ENCODE measurements at regions not wholly inside any gene's neighbourhood (a gene's known extent, or its start where the extent isn't known, plus 50 kb on each side); places are given as distances from the start of the nearest gene placed in this dataset.

DNA sequence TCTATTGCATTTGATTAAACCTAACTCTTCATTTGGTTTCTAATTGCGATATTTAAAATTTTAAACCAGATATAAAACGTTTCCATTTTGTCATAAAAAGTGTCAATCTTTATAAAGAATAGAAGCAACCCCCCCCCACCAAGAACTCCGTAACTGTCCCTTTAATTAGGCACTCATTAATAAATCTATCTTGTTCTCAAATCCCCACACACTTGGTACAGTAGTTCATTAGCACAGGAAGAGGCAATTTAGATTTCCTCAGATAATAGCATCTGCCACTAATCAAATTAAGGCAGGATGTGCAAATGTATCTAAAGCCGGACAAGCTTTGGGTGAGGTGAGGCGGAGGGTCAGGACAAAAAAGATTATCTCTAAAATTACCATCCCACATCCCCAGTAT lies 1143.3 kb upstream of the AUTS2 start:
- no peak for ATAC-seq (ENCODE audit: poor library complexity)
- no peak for DNase-seq
- intact Hi-C loops (cut with DNase I): no loop called here

DNA sequence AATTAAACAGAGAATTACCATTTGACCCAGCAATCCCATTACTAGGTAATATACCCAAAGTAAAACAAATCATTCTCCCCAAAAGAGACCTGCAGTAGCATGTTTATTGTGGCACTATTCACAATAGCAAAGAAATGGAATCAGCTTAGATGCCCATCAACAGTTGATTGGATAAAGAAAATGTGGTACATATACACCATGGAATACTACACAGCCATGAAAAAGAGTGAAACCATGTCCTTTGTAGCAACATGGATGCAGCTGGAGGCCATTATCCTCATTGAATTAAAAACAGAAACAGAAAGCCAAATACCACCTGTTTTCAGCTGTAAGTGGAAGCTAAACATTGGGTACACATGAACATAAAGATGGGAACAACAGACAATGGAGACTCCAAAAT lies 1141.8 kb upstream of the AUTS2 start:
- DNase-seq (no peak), ATAC-seq (ENCODE audit: poor library complexity) (no peak)
- intact Hi-C loops (cut with DNase I): no loop called here

DNA sequence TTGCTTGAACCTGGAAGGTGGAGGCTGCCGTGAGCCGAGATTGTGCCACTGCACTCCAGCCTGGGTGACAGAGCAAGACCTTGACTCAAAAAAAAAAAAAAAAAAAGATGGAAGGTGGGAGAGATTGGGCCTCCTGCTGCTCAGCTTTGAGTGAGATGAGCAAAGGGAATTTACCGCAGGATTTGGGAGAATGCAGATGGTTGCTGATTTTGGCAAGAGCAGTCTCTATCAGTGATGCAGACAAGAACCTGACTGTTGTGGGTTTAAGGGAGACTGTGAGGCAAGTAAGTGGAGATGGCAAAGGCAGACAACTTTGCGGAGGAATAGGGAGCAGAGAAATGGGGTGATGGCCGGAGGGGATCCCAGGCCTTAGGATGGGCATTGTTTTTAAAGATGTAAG lies 1140.8 kb upstream of the AUTS2 start:
- DNase-seq: no peak
- intact Hi-C loops (cut with DNase I): no loop called here
- ATAC-seq (ENCODE audit: poor library complexity): no peak

DNA sequence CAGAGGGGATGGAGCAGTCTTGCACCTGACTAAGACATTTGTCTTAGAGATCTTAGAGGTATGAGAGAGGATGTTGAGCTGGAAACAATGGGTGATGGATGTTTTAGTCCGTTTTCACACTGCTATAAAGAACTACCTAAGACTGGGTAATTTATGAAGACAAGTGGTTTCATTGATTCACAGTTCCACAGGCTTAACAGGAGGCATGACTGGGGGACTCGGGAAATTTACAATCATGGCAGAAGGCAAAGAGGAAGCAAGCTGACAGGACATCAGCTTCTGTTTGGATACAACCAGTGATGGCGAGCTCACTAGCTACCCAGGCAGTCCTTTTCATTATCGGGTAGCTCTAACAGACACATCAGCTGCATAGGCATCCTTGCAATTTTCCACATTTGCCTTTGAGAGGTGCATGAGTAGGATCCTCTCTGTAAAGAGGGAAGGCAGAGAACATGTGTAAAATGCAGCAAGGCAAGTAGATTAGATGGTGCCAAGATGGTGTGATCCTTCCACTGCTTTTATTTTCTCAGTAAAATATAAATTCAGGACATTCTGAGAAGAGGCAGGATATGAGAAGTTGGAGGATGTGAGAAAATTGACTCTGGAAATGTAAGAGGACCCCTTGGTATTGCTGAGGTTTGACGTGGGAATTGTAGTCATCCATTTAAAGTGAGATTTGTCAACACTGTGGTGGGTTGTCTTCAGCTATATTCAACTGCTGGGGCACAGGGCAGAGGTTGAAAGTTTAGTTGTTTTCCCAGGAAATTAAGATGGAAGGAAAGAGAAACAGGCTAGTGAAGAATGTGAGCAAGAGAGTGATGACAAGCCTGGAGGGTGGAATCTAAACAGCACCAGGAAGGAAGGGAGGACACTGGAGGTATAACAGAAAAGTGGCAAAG lies 1140.0 kb upstream of the AUTS2 start:
- DNase-seq: no peak
- intact Hi-C loops (cut with DNase I): no loop called here
- no peak for ATAC-seq (ENCODE audit: poor library complexity)

DNA sequence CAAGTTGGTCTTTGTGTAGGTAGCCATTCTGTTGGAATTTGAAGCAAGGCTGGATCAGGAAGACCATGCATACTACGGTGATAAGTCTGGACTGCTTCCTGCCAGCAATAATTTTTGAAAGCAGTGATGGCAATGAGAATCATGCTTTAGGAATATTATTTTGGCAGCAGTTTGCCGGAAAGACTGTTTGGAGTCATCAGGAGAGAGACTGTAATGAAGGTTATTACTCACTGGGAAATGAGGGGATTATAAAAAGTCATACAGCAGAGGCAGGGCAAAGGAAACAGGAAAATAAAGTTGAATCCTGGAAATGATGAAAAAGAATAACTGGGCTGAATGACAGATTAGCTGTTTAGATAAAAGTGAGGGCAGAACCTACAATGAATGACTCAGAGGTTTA lies 1136.8 kb upstream of the AUTS2 start:
- DNase-seq (no peak), ATAC-seq (ENCODE audit: poor library complexity) (no peak)
- intact Hi-C loops (cut with DNase I): no loop called here

DNA sequence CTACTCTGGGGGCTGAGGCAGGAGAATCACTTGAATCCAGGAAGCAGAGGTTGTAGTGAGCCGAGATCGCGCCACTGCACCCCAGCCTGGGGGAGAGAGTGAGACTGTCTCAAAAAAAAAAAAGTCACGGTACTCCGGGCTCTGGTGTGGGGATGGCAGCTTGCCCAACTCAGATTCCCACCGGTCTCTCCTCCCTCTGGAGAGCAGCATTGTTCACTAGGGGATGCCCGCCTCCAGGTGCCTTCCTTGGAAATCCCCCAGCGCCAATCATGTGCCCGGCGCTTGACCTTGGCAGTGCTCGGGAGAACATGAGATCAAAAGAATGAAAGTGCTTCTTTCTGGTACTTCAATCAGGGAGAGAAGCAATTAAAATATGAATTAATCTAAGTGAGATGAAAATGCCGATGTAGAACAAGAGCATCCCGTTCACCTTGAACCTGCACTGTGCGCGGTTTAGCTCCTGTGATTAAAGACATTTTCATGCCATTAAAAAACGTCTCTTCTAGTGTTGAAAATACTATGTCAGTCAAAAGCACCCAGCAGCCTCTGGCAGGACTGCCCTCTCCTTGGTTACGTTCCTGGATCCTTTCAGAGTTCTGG lies 1127.3 kb upstream of the AUTS2 start:
- DNase-seq: no peak
- no peak for ATAC-seq (ENCODE audit: poor library complexity)
- intact Hi-C loops (cut with DNase I): no loop called here

DNA sequence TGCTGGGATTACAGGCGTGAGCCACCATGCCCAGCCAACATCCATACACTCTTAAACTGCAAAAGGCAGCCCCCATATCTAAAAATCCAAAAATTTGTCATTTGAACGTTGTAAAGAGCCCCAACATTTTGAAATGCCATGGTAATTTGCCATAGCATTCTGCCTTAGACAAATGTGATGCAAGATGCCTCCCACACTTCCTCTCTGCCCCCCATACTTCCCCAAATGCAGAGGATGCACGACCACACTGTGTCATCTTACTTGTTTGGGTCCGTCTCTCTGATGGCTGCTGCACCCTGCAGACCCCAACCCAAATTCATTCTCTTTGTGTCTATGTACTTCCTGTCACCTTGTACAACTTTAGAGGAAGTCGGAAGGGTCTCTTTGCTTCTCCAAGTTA lies 1125.6 kb upstream of the AUTS2 start:
- DNase-seq (no peak), ATAC-seq (ENCODE audit: poor library complexity) (no peak)
- intact Hi-C loops (cut with DNase I): no loop called here

DNA sequence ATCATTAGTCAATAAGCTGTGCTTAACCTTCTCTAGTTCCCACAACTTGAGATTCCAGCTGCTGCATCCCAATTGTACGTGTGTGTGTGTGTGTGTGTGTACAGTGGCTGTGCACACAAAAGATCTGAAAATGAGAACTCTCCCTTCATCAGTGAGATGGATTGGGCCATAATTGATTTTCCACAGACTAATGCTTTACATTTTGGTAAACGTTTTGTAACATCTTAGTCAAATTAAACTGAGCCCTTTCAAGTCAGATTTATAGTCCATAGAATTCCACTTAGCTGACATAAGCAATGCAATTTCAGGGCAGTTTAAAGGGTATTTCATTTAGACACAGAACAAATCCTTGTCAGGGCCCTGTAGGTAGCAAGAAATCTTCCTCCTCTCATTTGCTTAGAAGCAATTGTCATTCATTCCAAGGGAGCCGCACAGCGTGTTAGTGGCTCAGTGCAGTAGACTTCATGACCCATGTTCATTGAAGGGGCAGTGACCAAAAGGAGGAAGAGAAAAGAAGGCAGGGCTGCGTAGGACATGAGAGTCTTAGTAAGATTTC lies 1123.5 kb upstream of the AUTS2 start:
- intact Hi-C loops (cut with DNase I): no loop called here
- ATAC-seq (ENCODE audit: poor library complexity): no peak
- DNase-seq: no peak

DNA sequence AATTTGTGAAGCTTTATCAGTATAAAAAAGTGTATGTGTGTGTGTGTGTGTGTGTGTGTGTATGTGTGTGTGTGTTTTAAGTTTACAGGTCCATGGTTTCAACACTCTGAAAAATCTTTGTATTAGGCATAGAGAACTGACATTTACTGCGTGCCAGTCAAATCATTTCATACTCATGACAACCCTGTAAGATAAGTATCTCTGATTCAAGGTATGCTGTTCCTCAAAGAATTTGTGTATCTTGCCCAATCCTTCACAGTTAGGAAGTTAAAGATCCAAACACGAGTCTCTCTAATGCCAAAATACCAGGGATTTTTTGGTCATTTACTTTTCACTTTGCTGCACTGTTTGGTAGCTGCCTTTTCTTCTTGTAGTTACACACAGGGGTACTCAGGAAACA lies 1121.3 kb upstream of the AUTS2 start:
- ATAC-seq (ENCODE audit: poor library complexity): no peak
- DNase-seq: no peak
- intact Hi-C loops (cut with DNase I): no loop called here

DNA sequence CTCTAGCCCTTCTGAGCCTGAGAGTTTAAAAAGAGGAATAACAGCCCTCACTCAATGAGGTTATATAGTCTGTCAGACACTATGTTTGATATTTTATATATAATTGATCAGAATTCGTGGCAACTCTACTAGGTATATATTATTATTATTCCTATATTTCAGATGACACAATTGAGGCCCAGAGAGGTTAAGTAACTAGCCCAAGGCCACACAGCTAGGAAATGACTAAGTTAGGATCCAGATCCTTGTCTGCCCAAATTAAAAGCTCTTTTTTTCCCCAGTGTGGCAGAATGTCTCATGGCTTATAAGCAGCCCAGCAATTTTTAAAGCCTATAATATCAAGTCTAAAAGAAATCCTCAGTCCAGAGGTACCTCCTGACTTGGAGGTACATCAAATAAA lies 1119.9 kb upstream of the AUTS2 start:
- ATAC-seq (ENCODE audit: poor library complexity) (no peak), DNase-seq (no peak)
- intact Hi-C loops (cut with DNase I): no loop called here

DNA sequence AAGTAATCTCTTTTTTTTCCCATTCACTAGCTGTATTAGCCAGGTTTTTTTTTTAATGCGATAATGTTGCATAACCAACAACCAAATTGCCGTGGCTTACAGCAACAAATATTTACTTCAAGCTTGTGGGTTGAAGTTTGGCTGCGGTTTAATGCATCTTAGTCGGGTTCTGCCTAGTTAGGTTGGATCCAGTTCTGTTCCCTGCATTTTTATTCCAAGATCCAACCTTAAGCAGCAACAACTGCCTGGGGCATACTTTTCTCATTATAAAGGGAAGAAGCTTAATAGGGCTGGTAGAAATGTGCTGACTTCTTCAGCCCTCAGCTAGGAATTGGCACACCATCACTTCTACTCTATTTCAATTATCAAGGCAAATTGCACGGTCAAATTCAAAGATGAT lies 1115.5 kb upstream of the AUTS2 start:
- intact Hi-C loops (cut with DNase I): no loop called here
- no peak for DNase-seq
- ATAC-seq (ENCODE audit: poor library complexity): no peak

DNA sequence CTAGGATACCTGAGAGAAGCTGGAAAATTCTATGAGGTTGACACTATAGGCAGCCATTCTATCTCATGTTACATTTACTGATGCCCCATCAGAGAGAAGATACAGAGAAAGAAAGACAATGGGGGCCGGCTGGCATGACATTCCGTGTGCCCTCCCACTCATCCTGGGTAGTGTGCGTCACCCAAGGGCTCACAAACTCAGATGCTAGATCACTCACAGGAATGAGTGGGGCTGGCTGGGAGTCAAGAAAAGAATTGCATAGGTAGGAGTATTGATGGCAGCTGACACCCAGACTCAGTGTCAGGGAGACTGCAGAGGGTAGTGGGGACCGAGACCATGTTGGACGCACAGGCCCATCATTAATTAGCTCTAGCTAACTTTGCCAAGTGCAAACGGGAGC lies 1113.5 kb upstream of the AUTS2 start:
- intact Hi-C loops (cut with DNase I): no loop called here
- DNase-seq (no peak), ATAC-seq (ENCODE audit: poor library complexity) (no peak)

DNA sequence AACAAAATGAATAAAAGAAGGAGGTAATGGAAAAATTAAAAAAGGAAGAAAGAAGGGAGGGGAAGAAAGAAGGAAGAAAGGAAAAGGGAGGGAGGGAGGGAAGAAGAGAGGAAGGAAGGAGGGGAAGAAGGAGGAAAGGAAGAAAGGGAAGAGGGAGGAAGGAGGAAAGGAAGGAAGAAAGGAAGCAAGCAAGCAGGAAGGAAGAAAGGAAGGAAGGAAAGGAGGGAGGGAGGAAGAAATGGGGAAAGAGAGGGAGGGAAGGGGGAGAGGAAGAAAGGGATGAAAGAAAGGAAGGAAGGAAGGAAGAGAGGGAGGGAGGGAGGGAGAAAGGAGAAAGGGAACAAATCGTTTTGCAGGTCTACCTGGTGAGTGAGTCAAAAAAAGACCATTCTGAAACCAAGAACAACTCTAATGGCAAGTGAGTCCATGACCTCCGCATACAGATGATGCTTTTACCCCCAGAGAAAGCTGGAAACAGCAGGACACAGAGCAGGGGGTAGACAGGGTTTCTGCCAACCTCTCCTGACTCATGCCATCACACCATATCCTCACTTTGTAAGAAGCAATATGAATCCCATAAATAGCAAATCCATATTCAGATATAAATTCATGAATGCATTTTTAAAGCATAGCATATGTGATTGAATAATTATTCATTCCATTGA lies 1112.9 kb upstream of the AUTS2 start:
- ATAC-seq (ENCODE audit: poor library complexity) (no peak), DNase-seq (no peak)
- intact Hi-C loops (cut with DNase I): no loop called here

DNA sequence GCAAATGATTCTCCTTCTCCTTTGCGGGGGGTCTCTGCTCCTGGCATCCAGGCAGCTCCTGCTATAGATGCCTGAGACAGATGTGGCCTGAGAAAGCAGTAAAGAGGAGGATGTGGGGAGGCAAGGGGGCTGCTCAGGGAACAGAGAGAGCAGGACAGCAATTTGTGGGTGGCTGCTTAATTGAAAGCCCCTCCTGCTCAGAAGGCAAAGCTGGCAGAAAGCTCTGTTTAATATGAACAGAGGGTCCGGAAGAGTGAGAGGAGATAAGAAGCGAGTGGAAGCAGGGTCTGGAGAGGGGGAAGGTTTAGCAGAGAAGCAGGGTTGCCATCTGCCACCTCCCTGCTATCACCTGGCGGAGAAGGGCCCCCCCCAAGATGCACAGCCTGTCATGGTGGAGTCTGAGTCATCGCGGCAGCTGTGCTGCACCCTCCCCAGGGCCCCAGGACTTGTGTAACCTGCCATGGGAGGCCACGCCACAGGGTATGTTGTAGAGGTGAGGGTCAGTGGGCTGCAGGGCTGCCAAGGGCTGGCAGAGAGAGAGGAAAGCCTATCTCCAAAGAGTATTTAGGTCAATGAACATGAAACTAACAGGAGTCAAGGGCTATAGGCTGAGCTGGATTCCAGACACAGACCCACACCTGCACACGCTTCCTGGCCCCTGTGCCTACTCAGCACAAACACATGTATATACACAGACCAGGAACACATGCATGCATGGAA lies 1109.8 kb upstream of the AUTS2 start:
- ATAC-seq (ENCODE audit: poor library complexity): no peak
- intact Hi-C loops (cut with DNase I): no loop called here
- DNase-seq: no peak

DNA sequence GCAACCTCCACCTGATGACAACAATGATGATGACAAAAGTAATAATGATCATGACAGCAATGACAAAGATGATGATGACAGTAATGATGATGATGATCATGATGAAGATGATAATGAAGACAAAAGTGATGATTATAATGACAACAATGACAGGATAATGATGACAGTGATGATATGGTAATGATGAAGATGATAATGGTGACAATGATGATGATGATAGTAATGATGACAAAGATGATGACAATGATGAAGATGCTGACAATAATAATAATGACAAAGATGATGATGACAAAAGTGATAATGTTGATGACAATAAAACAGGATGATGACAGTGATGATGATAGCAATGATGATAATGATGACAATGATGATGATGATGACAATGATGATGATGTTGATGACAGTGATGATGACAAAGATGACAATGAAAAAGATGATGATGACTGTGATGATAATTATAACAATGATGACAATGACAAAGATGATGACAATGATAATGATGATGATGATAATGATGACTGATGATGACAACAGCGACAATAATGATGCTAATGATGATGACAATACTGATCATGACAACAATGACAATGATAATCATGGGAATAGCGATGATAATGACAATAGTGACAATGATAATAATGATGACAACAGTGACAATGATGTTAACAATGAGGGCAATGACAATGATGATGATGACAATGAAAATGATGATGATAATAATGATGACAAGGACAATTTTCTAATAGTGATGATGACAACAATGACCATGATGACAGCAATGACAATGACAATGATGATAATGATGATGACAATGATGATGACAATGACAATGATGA lies 1106.5 kb upstream of the AUTS2 start:
- DNase-seq: no peak
- intact Hi-C loops (cut with DNase I): no loop called here
- ATAC-seq (ENCODE audit: poor library complexity): no peak

DNA sequence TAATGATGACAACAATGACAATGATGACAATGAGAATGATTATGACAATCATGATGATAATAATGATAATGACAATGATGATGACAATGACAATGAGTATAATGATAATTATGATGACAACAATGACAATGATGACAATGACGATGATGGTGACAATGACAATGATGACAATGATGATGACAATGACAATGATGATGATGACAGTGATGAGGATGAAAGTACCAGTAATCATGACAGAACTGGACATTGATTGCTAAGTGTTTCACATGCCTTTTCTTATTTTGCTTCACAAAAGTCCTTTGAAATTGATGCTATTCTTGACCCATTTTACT lies 1106.0 kb upstream of the AUTS2 start:
- intact Hi-C loops (cut with DNase I): no loop called here
- no peak for DNase-seq
- no peak for ATAC-seq (ENCODE audit: poor library complexity)

DNA sequence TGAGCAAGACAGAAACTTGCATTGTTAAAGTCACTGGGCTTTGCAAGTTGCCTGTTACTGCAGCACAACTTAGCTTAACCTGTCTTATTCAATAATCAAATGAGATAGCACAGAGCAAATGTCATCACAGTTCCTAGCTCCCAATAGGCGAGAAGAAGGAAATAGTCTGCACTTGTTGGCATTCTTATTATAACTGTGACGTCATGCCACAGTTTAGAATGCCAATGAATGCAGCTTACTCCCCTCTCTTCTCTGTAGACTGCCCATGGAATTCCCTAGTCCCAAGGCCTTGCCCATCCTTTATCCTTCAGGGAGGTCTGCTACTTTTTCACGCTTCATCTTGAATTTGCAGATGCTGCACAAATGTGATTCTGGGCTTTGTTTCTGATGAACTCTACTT lies 1094.9 kb upstream of the AUTS2 start:
- no peak for DNase-seq
- no peak for ATAC-seq (ENCODE audit: poor library complexity)
- intact Hi-C loops (cut with DNase I): no loop called here

DNA sequence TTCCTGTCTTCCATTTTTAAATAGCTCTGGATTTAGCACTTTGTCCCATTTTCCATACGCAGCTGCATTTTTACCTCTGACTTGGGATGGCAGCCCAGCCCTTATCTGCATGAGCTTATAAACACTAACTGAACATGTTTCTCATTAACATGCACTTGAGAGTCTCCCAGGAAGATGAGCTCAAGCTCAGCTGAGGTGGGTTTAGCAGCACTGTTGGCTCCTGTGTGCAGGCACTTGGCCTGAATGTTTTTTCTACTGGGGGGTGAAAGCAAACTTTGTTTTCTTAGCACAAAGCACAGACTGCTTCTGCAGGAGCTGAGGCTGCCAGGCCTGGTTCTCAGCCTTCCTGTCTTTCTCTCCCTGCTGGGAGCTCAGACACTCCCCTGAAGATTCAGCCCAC lies 1093.6 kb upstream of the AUTS2 start:
- intact Hi-C loops (cut with DNase I): no loop called here
- ATAC-seq (ENCODE audit: poor library complexity) (no peak), DNase-seq (no peak)

DNA sequence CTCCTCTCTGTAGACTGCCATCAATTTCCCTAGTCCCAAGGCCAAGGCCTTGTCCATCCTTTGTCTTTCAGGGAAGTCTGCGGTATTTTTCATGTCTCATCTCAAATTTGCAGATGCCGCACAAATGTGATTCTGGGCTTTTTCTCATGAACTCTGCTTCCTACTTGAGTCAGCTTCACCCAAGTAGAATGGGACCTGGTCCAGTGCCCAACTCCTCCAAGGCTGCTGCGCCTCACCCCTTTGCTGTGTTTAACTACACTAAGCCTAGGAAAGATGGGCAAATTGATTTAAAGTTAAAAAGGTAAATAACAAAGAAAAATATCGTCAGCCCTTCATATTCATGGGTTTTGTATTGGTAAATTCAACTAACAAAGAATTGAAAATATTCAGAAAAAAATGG lies 1092.6 kb upstream of the AUTS2 start:
- no peak for ATAC-seq (ENCODE audit: poor library complexity)
- intact Hi-C loops (cut with DNase I): no loop called here
- no peak for DNase-seq

Measured in Right ventricle myocardium superior (tissue), 1 donor.